MCF 10A (cell line): ENCODE measurements at regions not wholly inside any gene's neighbourhood (a gene's known extent, or its start where the extent isn't known, plus 50 kb on each side); places are given as distances from the start of the nearest gene placed in this dataset.

Source experiments
- BruUV-seq: library from RNA; stranded (reverse); fragments of 400-500 nt; replicated peaks from 2 replicates; lab custom pipeline; 2021; lab: Mats Ljungman, UMichigan
- CTCF ChIA-PET: fragments of 300-600 bp; sonication (Branson Sonifier 250); formaldehyde crosslinking; extraction: SDS; loops from one replicate; lab custom pipeline; 2021; ENCODE audit warnings: antibody characterized with exemption, inconsistent platforms; lab: Yijun Ruan, JAX
- POLR2A ChIA-PET: fragments of 300-600, 350-650 bp; sonication (Branson Sonifier 250); formaldehyde crosslinking; extraction: SDS; loops from one replicate; lab custom pipeline; 2020; ENCODE audit warnings: antibody characterized with exemption, inconsistent platforms; lab: Yijun Ruan, JAX
- DNase-seq: peaks from one replicate; pipeline ENCODE4 v3.0.0-alpha.2; 2018; ENCODE audit not compliant: unreplicated experiment
- H3K27ac Mint-ChIP-seq: one replicate; pipeline ENCODE4 v1.8.0; 2022; ENCODE audit warnings: mild to moderate bottlenecking, low read depth, mixed read lengths; ENCODE audit not compliant: unreplicated experiment
- H3K27me3 Mint-ChIP-seq: one replicate; pipeline ENCODE4 v1.8.0; 2022; ENCODE audit warnings: mixed read lengths; ENCODE audit not compliant: insufficient read depth, unreplicated experiment
- H3K36me3 Mint-ChIP-seq: one replicate; pipeline ENCODE4 v1.8.0; 2022; ENCODE audit warnings: mild to moderate bottlenecking, moderate library complexity, mixed read lengths; ENCODE audit not compliant: insufficient read depth, unreplicated experiment
- H3K4me1 Mint-ChIP-seq: one replicate; pipeline ENCODE4 v1.8.0; 2022; ENCODE audit warnings: mixed read lengths; ENCODE audit not compliant: insufficient read depth, unreplicated experiment
- H3K4me3 Mint-ChIP-seq: one replicate; pipeline ENCODE4 v1.8.0; 2022; ENCODE audit warnings: mild to moderate bottlenecking, moderate library complexity, mixed read lengths; ENCODE audit not compliant: unreplicated experiment
- H3K9me3 Mint-ChIP-seq: one replicate; pipeline ENCODE4 v1.8.0; 2022; ENCODE audit warnings: mixed read lengths; ENCODE audit not compliant: unreplicated experiment
- intact Hi-C: fragments of 100-400 bp; cut with micrococcal nuclease; formaldehyde crosslinking; loops from 2 replicates; pipeline ENCODE4 v1.14.1; 2022
- TF ChIP-seq, protein P1 (sequence below): fragments of 200-600 bp; IDR thresholded peaks from one replicate; pipeline ENCODE4 v1.8.0; 2022; ENCODE audit warnings: antibody characterized with exemption, mild to moderate bottlenecking; ENCODE audit not compliant: unreplicated experiment

DNA sequence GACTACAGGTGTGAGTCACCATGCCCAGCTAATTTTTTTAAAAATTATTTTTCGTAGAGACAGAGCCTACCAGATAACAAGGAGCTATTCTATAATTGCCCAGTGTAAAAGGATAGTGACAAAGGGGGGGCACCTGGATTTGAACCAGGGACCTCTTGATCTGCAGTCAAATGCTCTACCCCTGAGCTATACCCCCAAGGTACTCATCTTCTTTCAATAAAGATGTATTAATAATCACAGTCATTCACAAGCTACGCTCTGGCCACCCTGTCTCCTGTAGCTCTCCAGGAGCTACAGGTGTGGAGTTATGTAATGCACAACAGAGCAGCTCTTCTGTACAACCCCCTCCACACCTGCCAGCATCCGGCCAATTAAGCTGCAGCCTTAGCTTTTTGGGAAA lies 83.5 kb downstream of the ZNF777 start:
- BruUV-seq = no TSS peak
- TF ChIP-seq, protein P1, sequence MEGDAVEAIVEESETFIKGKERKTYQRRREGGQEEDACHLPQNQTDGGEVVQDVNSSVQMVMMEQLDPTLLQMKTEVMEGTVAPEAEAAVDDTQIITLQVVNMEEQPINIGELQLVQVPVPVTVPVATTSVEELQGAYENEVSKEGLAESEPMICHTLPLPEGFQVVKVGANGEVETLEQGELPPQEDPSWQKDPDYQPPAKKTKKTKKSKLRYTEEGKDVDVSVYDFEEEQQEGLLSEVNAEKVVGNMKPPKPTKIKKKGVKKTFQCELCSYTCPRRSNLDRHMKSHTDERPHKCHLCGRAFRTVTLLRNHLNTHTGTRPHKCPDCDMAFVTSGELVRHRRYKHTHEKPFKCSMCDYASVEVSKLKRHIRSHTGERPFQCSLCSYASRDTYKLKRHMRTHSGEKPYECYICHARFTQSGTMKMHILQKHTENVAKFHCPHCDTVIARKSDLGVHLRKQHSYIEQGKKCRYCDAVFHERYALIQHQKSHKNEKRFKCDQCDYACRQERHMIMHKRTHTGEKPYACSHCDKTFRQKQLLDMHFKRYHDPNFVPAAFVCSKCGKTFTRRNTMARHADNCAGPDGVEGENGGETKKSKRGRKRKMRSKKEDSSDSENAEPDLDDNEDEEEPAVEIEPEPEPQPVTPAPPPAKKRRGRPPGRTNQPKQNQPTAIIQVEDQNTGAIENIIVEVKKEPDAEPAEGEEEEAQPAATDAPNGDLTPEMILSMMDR = no peak
- Mint-ChIP-seq H3K4me1 (no peaks in the 10 kb centered on the region), H3K36me3 (no peaks in the 10 kb centered on the region), H3K27me3 (no peaks in the 10 kb centered on the region), H3K27ac (no peak overlapping the region), H3K9me3 (peaks cover 10% of the 10 kb centered on the region), H3K4me3 (no peak overlapping the region)
- intact Hi-C loops = no loop called here
- ChIA-PET CTCF (interaction anchor here (0.5 to 1.3 kb wide), 4 partner anchors 12 to 607 kb away, joined by 3 read pairs; no protein-coding TSS in a partner anchor), POLR2A (no interaction called here)
- DNase-seq = no peak

- POLR2A ChIA-PET = no interaction called here
- Mint-ChIP-seq H3K36me3 (no peaks in the 10 kb centered on the region), H3K27me3 (no peaks in the 10 kb centered on the region), H3K4me3 (no peak overlapping the region), H3K9me3 (peaks cover 8% of the 10 kb centered on the region), H3K27ac (no peak overlapping the region), H3K4me1 (no peaks in the 10 kb centered on the region)
- BruUV-seq = no TSS peak
- no peak for DNase-seq
- CTCF ChIA-PET = interaction anchor here (0.9 to 1.1 kb wide), 2 partner anchors 9 to 69 kb away, joined by 3 to 4 read pairs; no protein-coding TSS in a partner anchor
- TF ChIP-seq, protein P1 = no peak
- intact Hi-C loops = no loop called here
Observed at GRCh38 chr7:149379625-149380024, 81.2 kb downstream of the ZNF777 start.

DNA sequence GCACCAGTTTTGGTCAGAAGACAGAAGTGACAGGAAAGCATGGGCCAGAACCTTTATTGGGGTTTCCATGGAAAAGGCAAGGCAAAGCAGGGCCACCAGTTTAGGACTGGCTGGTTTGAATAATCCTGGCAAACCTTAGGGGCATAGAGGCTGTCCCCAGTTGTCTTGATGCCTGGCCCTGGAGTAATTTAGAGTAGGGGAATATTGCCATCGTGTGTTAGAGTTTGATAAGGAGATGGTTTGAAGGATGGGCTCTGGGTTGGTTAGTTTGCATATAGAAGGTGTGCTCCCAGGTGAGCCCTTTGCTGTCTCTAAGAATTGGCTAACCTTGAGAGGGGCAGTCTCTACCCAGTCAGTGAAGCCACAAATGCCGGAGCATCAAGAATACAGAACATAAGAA lies 79.6 kb downstream of the ZNF777 start:
- ChIA-PET CTCF (no interaction called here), POLR2A (no interaction called here)
- intact Hi-C loops = no loop called here
- Mint-ChIP-seq H3K27ac (no peak overlapping the region), H3K9me3 (peaks cover 8% of the 10 kb centered on the region), H3K27me3 (no peaks in the 10 kb centered on the region), H3K36me3 (no peaks in the 10 kb centered on the region), H3K4me1 (no peaks in the 10 kb centered on the region), H3K4me3 (no peak overlapping the region)
- no peak for DNase-seq
- BruUV-seq = no TSS peak
- TF ChIP-seq, protein P1 = no peak
